GM18507 (cell line): ENCODE measurements at regions not wholly inside any gene's neighbourhood (a gene's known extent, or its start where the extent isn't known, plus 50 kb on each side); places are given as distances from the start of the nearest gene placed in this dataset.

ENCODE experiments used
- DNase-seq: peaks from one replicate; pipeline ENCODE4 v3.0.0; 2011; ENCODE audit warnings: low read depth; ENCODE audit not compliant: insufficient read length; ENCODE audit errors: extremely low spot score
- FAIRE-seq: peaks from 2 replicates; lab custom pipeline; 2011; peaks lifted over from hg19 to GRCh38; lab: Jason Lieb, UNC

DNA sequence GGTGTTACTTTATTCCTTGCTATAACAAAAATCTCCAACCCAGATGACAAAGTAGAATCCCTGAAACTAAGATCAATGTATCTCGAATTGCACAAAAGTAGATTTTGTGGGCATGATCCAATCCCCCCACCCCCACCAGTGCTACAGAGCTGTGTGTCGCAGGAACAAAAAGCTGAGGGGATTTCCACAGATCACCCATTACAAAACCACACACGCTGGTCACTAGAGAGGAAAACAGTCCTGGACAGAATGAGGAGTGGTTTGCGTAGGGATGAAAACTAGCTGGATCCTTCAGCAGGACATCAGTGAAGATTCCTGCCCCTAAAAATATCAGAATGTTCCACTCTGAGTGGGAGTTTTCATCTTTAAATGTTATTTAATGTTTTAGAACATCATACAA, 165.3 kb upstream of the STK17B start:
- FAIRE-seq: peak; percentile 53
- no peak for DNase-seq

DNA sequence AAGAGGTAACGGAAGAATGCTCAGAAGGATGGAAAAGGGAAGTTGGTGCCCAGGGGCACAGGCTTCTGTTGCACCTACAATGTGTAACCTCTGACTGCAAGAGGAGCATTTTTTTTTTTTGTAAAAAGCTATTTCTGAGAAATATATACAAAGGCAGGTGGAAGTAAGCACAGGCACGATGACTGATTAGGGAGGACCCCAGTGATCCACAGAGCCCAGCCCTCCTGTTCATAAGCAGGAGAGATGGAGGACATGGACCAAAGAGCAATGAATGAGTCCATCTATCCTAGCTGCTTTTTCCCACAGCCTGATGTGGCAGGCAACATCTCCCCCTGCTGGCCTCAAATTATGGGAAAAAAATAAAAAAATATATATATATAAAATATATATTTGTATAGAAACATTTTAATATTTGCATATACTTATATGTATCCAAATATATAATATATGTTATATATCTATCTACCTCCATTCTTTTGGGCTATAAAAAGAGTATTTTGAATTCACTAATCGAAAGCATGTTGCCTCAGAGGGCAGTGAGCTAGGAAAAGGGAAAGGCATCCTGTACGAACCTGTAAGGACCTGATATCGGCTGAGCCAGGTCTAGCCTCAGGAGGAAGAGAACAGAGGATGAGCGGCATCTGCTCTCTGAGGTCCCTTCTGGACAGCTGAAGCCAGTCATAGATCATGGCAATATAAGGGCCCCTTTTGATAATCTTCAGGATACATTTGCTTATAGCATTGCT, 166.0 kb upstream of the STK17B start:
- FAIRE-seq: no peak

DNA sequence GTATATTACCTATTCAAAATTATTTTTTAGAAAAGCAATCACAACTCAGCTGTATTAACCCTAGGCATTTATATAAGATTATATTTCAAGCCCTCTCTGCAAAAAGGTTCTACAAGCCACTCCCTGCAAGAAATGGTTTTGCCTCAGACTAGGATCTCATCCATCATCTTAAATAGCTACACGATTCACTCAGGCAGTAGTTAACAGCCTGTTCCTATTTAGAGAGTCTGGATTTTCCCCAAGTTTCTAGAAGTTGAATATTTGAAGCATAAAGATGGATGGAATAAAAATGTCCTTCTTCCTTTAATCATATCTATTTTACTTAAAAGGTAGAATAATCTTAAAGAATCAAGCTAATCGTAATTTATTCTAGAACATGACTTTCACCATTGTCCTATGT, 167.1 kb upstream of the STK17B start:
- no peak for DNase-seq

More for the DNA sequence above, 166.0 kb upstream of the STK17B start:
- DNase-seq: no peak

DNA sequence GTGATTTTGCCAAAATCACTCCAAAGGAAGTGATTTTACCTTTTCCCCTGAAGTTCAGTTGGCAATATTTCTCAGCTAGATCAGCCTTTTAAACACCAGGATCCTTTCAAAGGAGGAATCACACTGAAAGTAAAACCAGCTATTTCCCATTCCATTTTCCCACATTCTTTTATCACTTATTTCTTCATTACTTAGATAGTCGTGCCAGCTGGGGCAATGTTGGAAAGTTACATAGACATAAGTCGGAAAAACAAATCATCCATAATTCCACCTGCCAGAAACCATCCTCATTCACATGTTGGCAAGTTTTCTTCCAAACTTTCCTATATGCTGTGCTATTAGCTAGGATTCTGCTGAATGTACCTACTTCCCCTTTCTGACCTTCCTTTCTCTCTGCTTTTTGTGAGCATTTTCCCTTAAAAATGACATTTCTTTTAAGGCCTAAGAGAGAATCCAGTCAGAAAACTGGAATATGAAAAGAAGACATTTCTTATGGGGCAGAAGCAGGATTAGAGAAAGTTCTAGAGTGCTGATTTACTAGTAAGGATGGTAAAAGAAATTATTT, 170.0 kb upstream of the STK17B start:
- no peak for FAIRE-seq

More for the DNA sequence above, 167.1 kb upstream of the STK17B start:
- FAIRE-seq: no peak

DNA sequence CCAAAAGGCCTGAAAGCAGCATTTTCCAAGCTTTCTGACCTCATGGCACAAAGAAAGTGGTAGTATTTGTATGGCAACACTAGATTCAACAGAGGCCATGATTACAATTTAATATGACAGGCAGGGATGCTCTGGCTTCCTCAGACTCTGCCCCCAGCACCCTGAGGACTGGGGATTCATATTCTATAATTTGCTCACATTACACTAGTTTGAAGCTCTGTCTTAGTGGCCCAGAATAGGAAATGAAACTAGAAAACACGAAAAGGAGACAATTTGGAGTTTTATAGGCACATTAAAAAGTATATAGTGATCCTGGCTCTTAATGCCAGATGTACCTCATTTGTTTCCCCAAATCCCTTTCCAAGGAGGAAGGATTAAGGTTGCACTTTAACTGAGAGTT, 173.0 kb upstream of the STK17B start:
- no peak for FAIRE-seq
- DNase-seq: no peak

More for the DNA sequence above, 170.0 kb upstream of the STK17B start:
- no peak for DNase-seq

DNA sequence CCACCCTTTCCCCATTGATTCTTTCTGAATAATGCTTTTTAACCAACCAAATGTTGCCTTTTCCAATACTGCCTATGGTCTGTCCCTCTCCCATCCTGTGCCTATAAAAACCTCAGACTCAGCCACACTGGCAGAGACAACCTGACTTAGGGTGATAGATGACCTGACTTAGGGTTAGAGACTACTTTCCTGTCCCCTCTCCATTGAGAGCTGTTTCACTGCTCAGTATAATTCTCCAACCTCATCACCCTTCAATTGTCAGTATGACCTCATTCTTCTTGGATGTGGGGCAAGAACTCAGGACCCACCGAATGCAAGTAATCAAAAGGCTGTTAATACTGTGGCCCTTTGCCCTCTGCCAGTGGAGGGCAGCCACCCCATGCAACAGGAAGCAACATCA, 182.3 kb upstream of the STK17B start:
- DNase-seq (no peak), FAIRE-seq (no peak)

DNA sequence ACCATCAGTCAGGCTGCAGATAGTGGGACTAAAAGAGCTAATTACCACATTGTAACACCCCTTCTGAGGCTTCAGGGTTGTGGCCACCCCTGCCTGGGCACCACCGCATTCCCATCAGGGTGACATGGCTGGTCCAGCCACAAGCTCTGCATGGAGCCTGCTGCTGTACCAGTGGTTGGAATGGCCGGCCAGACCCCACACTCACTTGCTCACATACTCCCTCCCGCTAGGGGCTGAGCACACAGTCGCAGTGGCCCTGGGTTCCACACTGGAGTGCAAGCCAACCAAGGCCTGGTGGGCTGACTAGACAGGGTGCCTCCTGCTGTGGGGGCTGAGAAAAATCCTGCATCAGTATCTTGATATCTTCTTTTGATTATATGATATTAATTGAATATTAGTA, 182.8 kb upstream of the STK17B start:
- DNase-seq (no peak), FAIRE-seq (no peak)

DNA sequence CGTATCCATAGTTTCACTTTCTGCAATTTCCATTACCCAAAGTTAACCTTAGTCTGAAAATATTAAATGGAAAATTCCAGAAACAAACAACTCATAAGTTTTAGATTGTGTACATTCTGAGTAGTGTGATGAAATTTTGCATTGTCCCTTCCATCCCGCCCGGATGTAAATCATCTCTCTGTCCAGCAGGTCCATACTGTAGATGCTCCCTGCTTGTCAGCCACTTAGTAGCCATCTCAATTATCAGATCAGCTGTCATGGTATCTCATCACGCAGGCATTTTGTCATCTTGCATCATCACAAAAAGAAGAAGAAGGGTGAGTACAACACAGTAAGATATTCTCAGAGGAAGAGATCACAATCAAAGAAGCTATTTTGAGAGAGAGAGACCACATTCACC, 185.0 kb upstream of the STK17B start:
- DNase-seq (no peak), FAIRE-seq (no peak)

DNA sequence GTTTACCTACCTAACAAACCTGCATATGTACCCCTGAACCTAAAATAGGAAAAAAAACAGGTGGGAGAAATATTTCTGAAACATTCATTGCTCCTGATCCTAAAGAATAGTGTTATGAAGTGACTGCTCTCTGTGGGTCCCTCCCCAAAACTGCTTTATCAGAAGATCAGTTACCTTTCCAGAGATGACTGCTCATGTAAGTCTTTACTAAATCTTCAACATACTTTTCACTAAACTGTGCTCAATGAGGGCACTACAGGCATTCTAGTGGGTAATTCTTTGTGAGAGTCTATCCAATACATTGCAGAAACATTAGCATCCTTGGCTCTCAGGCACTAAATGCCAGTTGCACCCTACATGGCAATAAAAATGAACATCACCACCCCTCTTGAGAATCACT, 189.3 kb upstream of the STK17B start:
- DNase-seq: no peak
- no peak for FAIRE-seq

DNA sequence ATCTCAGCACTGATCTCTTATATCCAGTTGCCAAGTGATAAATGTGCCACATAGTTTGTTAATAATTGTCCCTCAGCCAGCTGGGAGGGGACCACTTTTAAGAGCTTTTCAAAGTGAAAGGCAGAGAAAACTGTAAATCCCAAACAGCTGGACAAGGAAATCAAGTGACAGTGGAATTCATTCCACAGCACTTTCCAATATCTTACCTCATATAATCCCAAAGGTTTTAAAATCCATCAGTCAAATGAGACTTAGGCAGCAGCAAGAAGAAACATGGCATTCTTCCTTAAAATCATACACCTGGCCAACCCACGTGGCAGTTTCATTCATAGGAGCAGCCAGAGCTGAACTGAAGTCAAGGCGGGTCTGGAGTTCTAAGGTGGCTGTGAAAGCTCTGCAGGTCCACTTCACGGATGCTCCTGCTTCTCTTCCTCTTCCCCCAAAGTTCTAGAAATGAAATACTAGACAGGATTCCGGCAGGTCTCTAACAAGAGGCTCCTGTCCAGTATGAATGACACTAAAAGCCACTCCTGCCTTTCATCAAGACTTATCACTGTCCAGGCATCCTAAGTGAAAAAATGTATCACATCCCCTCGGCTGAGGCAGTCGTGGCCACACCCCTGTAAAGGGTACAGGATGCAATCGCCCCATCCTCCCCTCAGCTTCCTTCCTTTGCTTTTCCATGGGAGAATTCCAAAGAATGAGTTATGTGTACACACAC, 190.4 kb upstream of the STK17B start:
- DNase-seq (no peak), FAIRE-seq (no peak)

DNA sequence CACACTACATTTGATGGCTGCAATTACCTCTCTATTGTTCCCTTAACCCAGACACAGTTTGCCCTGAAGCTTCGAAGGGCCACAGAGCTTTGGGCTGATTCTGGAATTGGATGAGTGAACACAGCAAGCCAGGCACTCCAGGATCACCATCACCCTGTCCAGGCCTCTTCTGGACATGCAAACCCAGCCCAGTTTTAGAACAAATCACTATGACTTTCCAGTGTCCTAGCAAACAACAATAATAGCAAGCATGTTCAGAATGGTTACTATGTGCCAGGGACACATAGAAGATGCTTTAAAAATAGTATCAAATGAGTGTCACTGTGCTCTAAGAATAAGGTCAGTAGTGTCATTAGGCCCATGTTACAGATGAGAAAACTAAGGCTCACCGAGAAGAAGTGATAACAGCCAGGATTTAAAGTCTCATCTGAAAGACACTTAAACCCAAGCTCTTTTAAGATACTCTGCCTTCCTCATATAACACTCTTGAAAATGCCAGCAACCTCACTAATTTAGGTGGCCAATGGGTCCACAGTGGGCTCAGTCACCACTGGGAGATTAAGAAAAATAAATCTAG, 191.7 kb upstream of the STK17B start:
- no peak for DNase-seq
- no peak for FAIRE-seq

DNA sequence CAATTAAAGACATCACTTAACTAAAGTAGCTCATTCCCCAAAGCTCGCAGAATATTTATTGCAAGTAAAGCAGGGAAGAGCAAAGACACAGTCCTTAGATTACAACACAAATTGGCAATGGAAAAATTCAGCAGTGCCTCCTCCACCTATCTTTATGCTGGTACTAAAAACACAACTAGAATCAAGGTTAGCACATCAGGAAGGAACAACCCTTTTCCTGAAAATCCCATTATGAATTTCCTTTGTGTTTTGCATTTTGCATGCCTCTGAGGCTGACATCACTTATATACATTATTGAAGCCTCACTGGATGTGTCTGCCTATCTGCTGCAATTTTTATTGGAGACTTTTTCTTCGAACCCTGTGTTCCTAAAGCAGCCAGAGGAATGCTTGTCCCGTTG, 193.8 kb upstream of the STK17B start:
- no peak for FAIRE-seq
- DNase-seq: no peak

DNA sequence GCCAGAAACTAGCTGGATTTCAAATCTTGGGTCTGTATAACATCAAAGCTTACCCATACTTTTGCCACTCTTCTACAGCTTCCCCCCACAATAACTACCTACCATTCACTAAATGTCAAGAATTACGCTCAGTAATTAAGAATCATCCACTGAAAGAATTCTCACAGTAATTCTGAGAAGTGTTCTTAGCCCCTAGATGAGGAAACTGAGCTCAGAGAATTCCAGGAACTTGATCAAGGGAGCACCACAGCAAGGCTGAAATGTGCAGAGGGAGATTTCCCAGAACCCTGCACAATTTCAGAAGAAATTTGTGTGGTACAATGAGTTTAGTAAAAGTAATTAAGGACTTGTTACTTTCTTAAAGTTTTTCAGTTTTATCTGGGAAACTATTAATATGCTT, 194.5 kb upstream of the STK17B start:
- DNase-seq (no peak), FAIRE-seq (no peak)

DNA sequence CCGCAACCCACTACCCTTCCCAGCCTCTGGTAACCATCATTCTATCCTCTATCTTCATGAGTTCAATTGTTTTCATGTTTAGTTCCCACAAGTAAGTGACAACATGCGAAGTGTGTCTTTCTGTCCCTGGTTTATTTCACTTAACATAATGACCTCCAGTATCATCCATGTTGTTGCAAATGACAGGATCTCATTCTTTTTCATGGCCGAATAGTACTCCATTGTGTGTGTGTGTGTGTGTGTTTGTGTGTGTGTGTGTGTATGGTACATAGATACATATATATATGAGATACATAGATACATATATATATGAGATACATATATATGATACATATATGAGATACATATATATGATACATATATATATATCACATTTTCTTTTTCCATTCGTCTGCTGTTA, 196.3 kb upstream of the STK17B start:
- no peak for DNase-seq
- FAIRE-seq: no peak

DNA sequence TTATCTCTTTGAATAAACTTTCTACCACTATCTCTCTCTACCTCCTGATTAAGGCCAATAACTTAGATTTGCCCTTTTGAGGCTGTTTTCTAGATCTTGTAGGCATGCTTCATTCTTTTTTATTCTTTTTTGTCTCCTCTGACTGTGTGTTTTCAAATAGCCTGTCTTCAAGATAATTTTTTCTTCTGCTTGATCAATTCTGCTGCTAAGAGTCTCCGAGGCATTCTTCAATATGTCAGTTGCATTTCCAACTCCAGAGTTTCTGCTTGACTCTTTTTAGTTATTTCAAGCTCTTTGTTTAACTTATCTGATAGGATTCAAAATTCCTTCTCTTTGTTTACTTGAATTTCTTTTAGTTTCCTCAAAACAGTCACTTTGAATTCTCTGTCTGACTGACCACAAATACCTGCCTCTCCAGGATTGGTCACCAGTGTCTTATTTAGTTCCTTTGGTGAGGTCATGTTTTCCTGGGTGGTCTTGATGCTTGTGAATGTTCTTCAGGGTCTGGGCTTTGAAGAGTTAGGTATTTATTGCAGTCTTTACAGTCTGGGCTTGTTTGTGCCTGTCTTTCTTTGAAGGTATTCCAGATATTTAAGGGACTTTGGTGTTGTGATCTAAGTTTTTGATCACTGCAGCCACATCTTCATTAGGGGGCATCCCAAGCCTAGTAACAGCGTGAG, 197.3 kb upstream of the STK17B start:
- FAIRE-seq (no peak), DNase-seq (no peak)

DNA sequence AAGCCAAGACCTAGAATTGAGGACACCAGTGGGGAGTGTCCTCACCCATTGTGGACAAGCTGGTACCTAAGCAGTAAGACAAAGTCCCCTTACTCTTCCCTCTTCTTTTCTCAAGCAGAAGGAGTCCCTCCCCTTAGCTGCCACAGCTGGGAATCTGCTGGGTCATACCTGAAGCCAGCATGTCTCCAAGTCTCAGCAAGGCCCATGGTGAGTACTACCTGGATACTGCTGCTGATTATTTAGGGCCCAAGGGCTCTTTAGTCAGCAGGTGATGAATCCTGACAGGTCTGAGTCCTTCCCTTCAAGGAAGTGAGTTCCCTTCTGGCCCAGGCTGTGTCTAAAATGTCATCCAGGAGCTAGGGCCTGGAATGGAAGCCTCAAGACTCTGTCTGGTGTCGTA, 198.6 kb upstream of the STK17B start:
- DNase-seq: no peak
- FAIRE-seq: no peak

DNA sequence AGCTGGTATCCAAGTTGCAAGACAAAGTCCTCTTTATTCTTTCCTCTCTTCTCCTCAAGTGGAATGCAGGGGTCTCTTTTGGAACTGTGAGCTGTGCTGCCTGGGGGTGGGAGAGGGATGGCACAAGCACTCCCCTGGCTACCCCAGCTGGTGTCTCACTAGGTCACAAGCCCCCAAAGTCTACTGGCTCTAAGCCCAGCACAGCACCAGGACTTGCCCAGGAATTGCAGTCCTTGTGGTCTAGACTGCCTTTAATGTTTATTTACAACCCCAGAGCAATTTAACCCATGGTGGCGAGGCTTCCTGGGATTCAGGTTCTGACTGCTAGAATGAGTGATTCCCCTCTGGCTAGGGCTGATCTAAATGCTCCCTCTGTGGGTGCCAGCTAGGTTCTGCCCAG, 199.0 kb upstream of the STK17B start:
- DNase-seq: no peak

DNA sequence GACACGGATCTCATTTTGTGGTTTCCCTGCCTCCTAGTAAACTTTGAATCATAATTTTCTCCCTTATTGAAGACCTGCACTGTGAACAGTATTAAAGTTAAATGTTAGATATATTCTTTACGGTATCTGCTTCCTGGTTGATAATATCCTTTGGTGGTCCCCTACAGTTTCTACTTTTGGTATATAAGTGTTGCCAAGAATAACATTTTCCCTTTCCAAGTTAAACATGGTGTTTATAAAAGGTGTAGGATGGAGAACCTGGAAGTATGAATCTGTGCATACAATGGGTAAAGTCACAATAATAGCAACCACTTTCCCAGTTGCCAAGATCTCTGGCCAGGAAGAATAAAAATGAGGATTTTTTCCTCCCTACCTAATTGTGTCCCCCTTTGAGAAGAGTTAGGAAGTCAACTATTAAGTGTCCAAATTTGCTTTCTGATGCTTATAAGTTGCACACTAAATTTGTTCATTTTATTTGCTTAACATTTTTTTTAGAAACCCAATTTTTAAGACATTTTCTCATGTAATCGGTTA, 201.0 kb upstream of the STK17B start:
- DNase-seq: no peak

More for the DNA sequence above, 199.0 kb upstream of the STK17B start:
- no peak for FAIRE-seq

DNA sequence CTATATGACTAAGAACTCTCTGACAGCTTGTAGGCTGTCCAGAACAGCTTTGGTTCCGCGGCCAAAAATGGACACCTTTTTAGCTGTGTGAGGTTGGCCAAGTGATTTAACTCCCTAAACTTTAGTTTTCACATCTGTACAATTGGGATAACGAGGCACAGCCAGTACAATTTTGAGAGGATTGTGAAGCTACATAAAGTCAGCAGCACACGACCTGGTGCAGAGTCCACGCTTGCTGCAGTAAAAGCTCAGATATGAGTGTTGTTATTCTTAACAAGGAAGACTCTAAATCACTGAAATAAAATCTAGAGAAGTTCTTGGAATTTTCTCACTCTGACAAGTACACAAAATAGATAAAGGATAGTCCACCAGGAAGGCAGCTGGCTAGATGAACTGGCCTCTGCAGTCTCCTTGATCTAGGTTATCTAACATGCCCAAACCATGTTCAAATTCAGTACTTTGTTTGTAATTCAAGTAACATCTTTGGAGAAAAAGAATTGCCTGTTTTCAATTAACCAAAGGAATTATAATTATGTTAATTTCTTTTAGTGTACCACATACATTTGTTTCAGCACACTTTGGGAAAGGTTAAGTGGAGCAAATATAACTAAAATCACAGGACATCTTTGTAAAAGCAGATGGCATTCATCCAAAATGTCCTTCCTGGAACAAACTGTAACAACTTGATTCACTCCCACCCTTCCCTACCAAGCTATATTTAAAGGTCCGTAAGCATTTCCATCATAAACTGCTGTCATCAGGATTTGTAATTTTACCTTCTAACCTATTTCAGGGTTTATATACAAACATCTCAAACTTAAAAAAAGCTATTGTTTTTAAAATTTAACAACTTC, 201.7 kb upstream of the STK17B start:
- FAIRE-seq (no peak), DNase-seq (no peak)

More for the DNA sequence above, 201.0 kb upstream of the STK17B start:
- no peak for FAIRE-seq
